HepG2 (cell line): ENCODE measurements at regions not wholly inside any gene's neighbourhood (a gene's known extent, or its start where the extent isn't known, plus 50 kb on each side); places are given as distances from the start of the nearest gene placed in this dataset.

Experiments used
- ATAC-seq: fragments of 200-7000 bp; cut with Tn5 transposase; 3 replicates; pipeline ENCODE4 v1.9.1; 2020; ENCODE audit warnings: mild to moderate bottlenecking, moderate library complexity
- BruUV-seq: library from RNA; stranded (reverse); fragments of 400-500 nt; replicated peaks from 2 replicates; lab custom pipeline; 2021; lab: Mats Ljungman, UMichigan
- CTCF ChIA-PET: fragments of 300-600 bp; formaldehyde crosslinking; extraction: SDS; loops from one replicate; lab custom pipeline; 2021; ENCODE audit warnings: low total read pairs, inconsistent platforms, low intra/inter-chr PET ratio; lab: Yijun Ruan, JAX
- POLR2A ChIA-PET: fragments of 350-600 bp; sonication (Branson Sonifier 250); formaldehyde crosslinking; loops from one replicate; lab custom pipeline; 2020; ENCODE audit warnings: antibody characterized with exemption, inconsistent platforms; lab: Yijun Ruan, JAX
- DNase-seq: peaks from one replicate; pipeline ENCODE4 v3.0.0-alpha.2; 2015; ENCODE audit warnings: low spot score
- FAIRE-seq: peaks from 3 replicates; lab custom pipeline; 2011; peaks lifted over from hg19 to GRCh38; lab: Jason Lieb, UNC
- H2AFZ ChIP-seq: one replicate; pipeline ENCODE4 v1.6.1; 2011; ENCODE audit warnings: low read length, inconsistent platforms
- H3K27ac ChIP-seq: fragments of 300-600 bp; 3 replicates; pipeline ENCODE4 v1.8.0; 2011; ENCODE audit warnings: mixed run types, mild to moderate bottlenecking, mixed read lengths, low read length, inconsistent platforms; ENCODE audit not compliant: insufficient read depth; ENCODE audit errors: extremely low read length
- H3K27me3 ChIP-seq, 2 experiments: fragments of 200-600 bp in 1 of 2; 2 replicates in 1 of 2; 3 replicates in 1 of 2; pipeline versions ENCODE4 v1.6.0 to v1.8.0; 2011; ENCODE audit warnings: low read length in 2 of 2, mild to moderate bottlenecking in 2 of 2, moderate library complexity in 2 of 2, inconsistent platforms in 1 of 2; ENCODE audit not compliant: insufficient read depth in 2 of 2, control insufficient read depth in 1 of 2
- H3K36me3 ChIP-seq, 2 experiments: fragments of 200-600 bp in 1 of 2; replicated peaks in 1 of 2; 2 replicates in 1 of 2; 3 replicates in 1 of 2; pipeline versions ENCODE4 v1.5.1 to v1.8.0; 2011; ENCODE audit warnings: low read length in 2 of 2, inconsistent platforms in 1 of 2; ENCODE audit not compliant: insufficient read depth in 2 of 2, control insufficient read depth in 1 of 2
- H3K4me1 ChIP-seq: 2 replicates; pipeline ENCODE4 v1.5.1; 2012; ENCODE audit warnings: low read length, inconsistent platforms; ENCODE audit not compliant: insufficient read depth
- H3K4me2 ChIP-seq: 2 replicates; pipeline ENCODE4 v1.6.0; 2011; ENCODE audit warnings: low read depth, low read length, inconsistent platforms
- H3K4me3 ChIP-seq, 3 experiments: fragments of 200-600 bp in 1 of 3; sonication (generic), shearing (Covaris generic) in 1 of 3; replicated peaks in 1 of 3; 2 replicates each; pipeline ENCODE4 v1.5.1; 2011 to 2016; ENCODE audit warnings: low read length in 3 of 3, inconsistent platforms in 2 of 3, low read depth in 2 of 3, mild to moderate bottlenecking in 2 of 3, control low read depth in 1 of 3, mixed read lengths in 1 of 3; ENCODE audit not compliant: insufficient read depth in 1 of 3
- H3K79me2 ChIP-seq: one replicate; pipeline ENCODE4 v1.6.1; 2011; ENCODE audit warnings: low read length, inconsistent platforms; ENCODE audit not compliant: insufficient read depth
- H3K9ac ChIP-seq: 2 replicates; pipeline ENCODE4 v1.6.0; 2011; ENCODE audit warnings: mild to moderate bottlenecking, low read depth, low read length, inconsistent platforms; ENCODE audit not compliant: insufficient read depth
- H3K9me3 ChIP-seq: 2 replicates; pipeline ENCODE4 v1.5.1; 2012; ENCODE audit warnings: mild to moderate bottlenecking, low read length
- H4K20me1 ChIP-seq: 2 replicates; pipeline ENCODE4 v1.6.0; 2011; ENCODE audit warnings: inconsistent platforms, mild to moderate bottlenecking, low read length, moderate library complexity; ENCODE audit not compliant: insufficient read depth
- AGO2 ChIP-seq: fragments of 200-400 bp; formaldehyde crosslinking; optimal IDR thresholded peaks from 2 replicates; pipeline ENCODE3; 2017; ENCODE audit warnings: mild to moderate bottlenecking, low read depth, low read length, moderate library complexity
- MBD4 ChIP-seq: IDR thresholded peaks from 2 replicates; pipeline ENCODE4 v1.6.1; 2012; ENCODE audit warnings: low read length, inconsistent platforms, borderline replicate concordance
- PHB2 ChIP-seq: fragments of 450-650 bp; IDR thresholded peaks from 2 replicates; pipeline ENCODE4 v1.6.1; 2018; ENCODE audit not compliant: partially characterized antibody
- POLR2A ChIP-seq, 2 experiments: IDR thresholded peaks; 2 replicates each; pipeline ENCODE4 v1.6.1; 2011; ENCODE audit warnings: low read depth in 2 of 2, low read length in 2 of 2, mild to moderate bottlenecking in 1 of 2, moderate library complexity in 1 of 2; ENCODE audit not compliant: insufficient read depth in 1 of 2
- SALL1 ChIP-seq: sonication (generic); formaldehyde crosslinking; IDR thresholded peaks from 2 replicates; pipeline ENCODE4 v1.8.0; 2022; ENCODE audit warnings: mild to moderate bottlenecking, missing genetic modification reagents
- ZFAT ChIP-seq: sonication (generic); formaldehyde crosslinking; conservative IDR thresholded peaks from 2 replicates; pipeline ENCODE4 v1.8.1; 2023; ENCODE audit warnings: missing genetic modification reagents, inconsistent platforms
- ZFY ChIP-seq: sonication (generic); formaldehyde crosslinking; IDR thresholded peaks from 2 replicates; pipeline ENCODE4 v1.4.0; 2020; ENCODE audit warnings: missing genetic modification reagents
- WGBS: methylation state at CpG from one replicate; pipeline ENCODE4 v1.1.6; 2017; ENCODE audit warnings: low lambda C conversion rate; 5-methylcytosine and 5-hydroxymethylcytosine counted together
- in situ Hi-C: cut with HindIII; loops from 2 replicates; pipeline ENCODE4 v1.10.0; 2017; ENCODE audit warnings: low pct_unique_long_range_greater_than_20kb; ENCODE audit not compliant: extremely low pct_ligation_motif_present
- intact Hi-C: fragments of 100-400 bp; cut with micrococcal nuclease; formaldehyde crosslinking; loops from one replicate; pipeline ENCODE4 v1.10.0; 2022; ENCODE audit not compliant: unreplicated experiment

DNA sequence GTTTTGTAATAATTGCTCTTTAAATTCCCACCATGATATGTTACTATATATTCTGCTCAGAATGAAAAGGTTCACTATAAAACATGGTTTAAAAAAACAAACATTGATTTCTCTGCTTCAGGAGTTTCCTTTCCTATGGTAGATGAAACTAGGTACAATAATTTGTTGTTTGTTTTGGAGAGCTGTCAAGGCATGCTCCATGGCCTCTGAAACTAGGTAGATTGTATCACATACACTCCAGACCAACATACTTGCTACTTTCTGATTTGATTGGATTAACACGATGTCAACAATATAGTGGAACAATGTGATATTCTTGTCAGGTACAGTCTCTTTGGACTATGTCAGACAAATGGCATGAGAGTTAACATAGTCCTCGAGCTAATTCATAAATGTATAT, 452.7 kb upstream of the CDH9 start:
- TF ChIP-seq ZFAT (no peak), PHB2 (no peak), POLR2A (IDR thresholded peaks at IDR 0.05; ENCODE audit: insufficient read depth in 1 of 2, low read depth in 2 of 2, low read length in 2 of 2) (0 out of 4 replicates have a peak, but pooled peaks of 1 of the 2 experiments have one; percentile 45), MBD4 (0 out of 2 replicates have a peak, but pooled peaks have one; percentile 9)
- H3K79me2 ChIP-seq = no peaks in the 10 kb centered on the region
- ChIA-PET POLR2A (no interaction called here), CTCF (no interaction called here)
- H3K4me1 ChIP-seq = no peaks in the 10 kb centered on the region
- in situ Hi-C loops = no loop called here
- no peaks in the 10 kb centered on the region for H3K27me3 ChIP-seq
- H3K4me3 ChIP-seq = no peak overlapping the region
- no peak overlapping the region for H2AFZ ChIP-seq
- no peak for FAIRE-seq
- H3K36me3 ChIP-seq = no peaks in the 10 kb centered on the region
- no peaks in the 10 kb centered on the region for H3K9me3 ChIP-seq
- no TSS peak for BruUV-seq
- ATAC-seq = peak; percentile 17; the same call in 2 of the 3 replicates
- H3K9ac ChIP-seq = no peak overlapping the region
- intact Hi-C loops = no loop called here
- WGBS = 98% methylated on average over 2 of the region's 2 CpGs
- no peak overlapping the region for H3K27ac ChIP-seq
- no peak overlapping the region for H3K4me2 ChIP-seq
- peaks cover 7% of the 10 kb centered on the region; the same call in 1 of the 2 replicates for H4K20me1 ChIP-seq
- DNase-seq = no peak

DNA sequence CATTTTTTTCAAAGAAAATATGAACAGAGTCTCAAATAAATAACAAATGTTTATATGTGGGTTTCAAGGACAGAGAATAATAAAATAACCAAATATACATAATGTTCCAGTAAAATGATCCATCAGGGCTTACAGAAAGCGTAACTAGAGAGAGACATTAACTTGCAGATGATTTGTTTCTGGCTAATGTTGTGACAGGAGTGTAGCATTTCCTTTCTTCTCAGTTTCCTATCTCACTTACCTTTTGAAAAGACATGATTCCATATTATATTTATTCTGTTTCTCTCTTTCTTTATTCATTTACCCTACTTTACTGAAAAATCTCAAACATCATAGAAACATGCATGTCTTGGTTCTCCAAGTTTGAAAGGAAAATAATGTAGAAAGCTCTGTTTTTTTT, 451.3 kb upstream of the CDH9 start:
- no peaks in the 10 kb centered on the region for H3K9me3 ChIP-seq
- H3K9ac ChIP-seq = no peak overlapping the region
- no peaks in the 10 kb centered on the region for H3K4me1 ChIP-seq
- peaks cover 0 to under 1% of the 10 kb centered on the region in 2 experiments; a peak in 1 of 5 replicates for H3K36me3 ChIP-seq
- no peak overlapping the region for H3K4me3 ChIP-seq
- DNase-seq (no peak), FAIRE-seq (no peak), ATAC-seq (no peak)
- CTCF ChIA-PET = no interaction called here
- H3K79me2 ChIP-seq = no peaks in the 10 kb centered on the region
- intact Hi-C loops = no loop called here
- TSS peak; percentile 0 for BruUV-seq
- H3K27me3 ChIP-seq = no peaks in the 10 kb centered on the region
- no peak overlapping the region for H2AFZ ChIP-seq
- H3K27ac ChIP-seq = no peak overlapping the region
- WGBS = 97% methylated on average over 1 of the region's 1 CpG
- H4K20me1 ChIP-seq = peaks cover 7% of the 10 kb centered on the region; the same call in 1 of the 2 replicates
- TF ChIP-seq ZFY (no peak), SALL1 (no peak), AGO2 (peak; percentile 95)
- in situ Hi-C loops = no loop called here
- POLR2A ChIA-PET = no interaction called here
- no peak overlapping the region for H3K4me2 ChIP-seq
